Thyroid gland (tissue), 4 donors: ENCODE measurements at regions not wholly inside any gene's neighbourhood (a gene's known extent, or its start where the extent isn't known, plus 50 kb on each side); places are given as distances from the start of the nearest gene placed in this dataset.

Experiments
- CTCF ChIP-seq, 6 experiments: fragments of 200-600 bp in 3 of 6; fragments of 450-650 bp in 3 of 6; sonication (generic) in 3 of 6; IDR thresholded peaks; one replicate each; pipeline ENCODE4 v1.5.1; 2016 to 2019; ENCODE audit warnings: antibody characterized with exemption in 6 of 6, mild to moderate bottlenecking in 2 of 6, inconsistent platforms in 1 of 6, moderate library complexity in 1 of 6
- POLR2A ChIP-seq, 2 donors: fragments of 450-650 bp; IDR thresholded peaks; one replicate each; pipeline ENCODE4 v1.6.1; 2017; ENCODE audit warnings: antibody characterized with exemption in 2 of 2, mild to moderate bottlenecking in 2 of 2, moderate library complexity in 1 of 2

GRCh38 chr5:74064911-74065310 is 438.9 kb downstream of the ARHGEF28 start:
- TF ChIP-seq CTCF (IDR thresholded peaks at IDR 0.05), result no peak
- no peak for TF ChIP-seq POLR2A (IDR thresholded peaks at IDR 0.05)
